GM23338 (cell line): ENCODE measurements at regions not wholly inside any gene's neighbourhood (a gene's known extent, or its start where the extent isn't known, plus 50 kb on each side); places are given as distances from the start of the nearest gene placed in this dataset.

Experiments used
- ATAC-seq: fragments of 200-7000 bp; cut with Tn5 transposase; 3 replicates; pipeline ENCODE4 v1.9.1; 2020
- DNase-seq: peaks from one replicate; pipeline ENCODE4 v3.0.0-alpha.2; 2015; ENCODE audit warnings: low spot score
- H2AFZ ChIP-seq: fragments of 200-600 bp; sonication (generic); 2 replicates; pipeline ENCODE4 v1.8.0; 2016; ENCODE audit warnings: antibody characterized with exemption, mild to moderate bottlenecking, moderate library complexity
- H3F3A ChIP-seq: fragments of 200-600 bp; sonication (generic); replicated peaks from 2 replicates; pipeline ENCODE4 v1.8.0; 2017; ENCODE audit warnings: antibody characterized with exemption, mixed run types, low read depth
- H3K27ac ChIP-seq: fragments of 200-600 bp; sonication (generic); 2 replicates; pipeline ENCODE4 v1.6.1; 2016; ENCODE audit warnings: low read depth
- H3K27me3 ChIP-seq: fragments of 200-600 bp; sonication (generic); 2 replicates; pipeline ENCODE4 v1.8.0; 2016; ENCODE audit warnings: mild to moderate bottlenecking, mixed run types, moderate library complexity; ENCODE audit not compliant: insufficient read depth
- H3K36me3 ChIP-seq: fragments of 200-600 bp; sonication (generic); 2 replicates; pipeline ENCODE4 v1.8.0; 2016; ENCODE audit warnings: mild to moderate bottlenecking; ENCODE audit not compliant: insufficient read depth
- H3K4me1 ChIP-seq: fragments of 200-600 bp; sonication (generic); 2 replicates; pipeline ENCODE4 v1.8.0; 2016; ENCODE audit warnings: mild to moderate bottlenecking, moderate library complexity; ENCODE audit not compliant: insufficient read depth
- H3K4me2 ChIP-seq: fragments of 200-600 bp; sonication (generic); 2 replicates; pipeline ENCODE4 v1.7.1; 2017; ENCODE audit warnings: mixed run types
- H3K4me3 ChIP-seq: fragments of 200-600 bp; sonication (generic); 2 replicates; pipeline ENCODE4 v1.6.1; 2016; ENCODE audit warnings: mixed run types
- H3K79me2 ChIP-seq: fragments of 200-600 bp; sonication (generic); replicated peaks from 2 replicates; pipeline ENCODE4 v1.8.0; 2017; ENCODE audit warnings: mild to moderate bottlenecking; ENCODE audit not compliant: insufficient read depth
- H3K9me2 ChIP-seq: fragments of 200-600 bp; sonication (generic); 2 replicates; pipeline ENCODE4 v1.8.0; 2017; ENCODE audit not compliant: insufficient read depth
- H4K20me1 ChIP-seq: fragments of 200-600 bp; sonication (generic); replicated peaks from 2 replicates; pipeline ENCODE4 v1.8.0; 2017; ENCODE audit warnings: mild to moderate bottlenecking; ENCODE audit not compliant: insufficient read depth
- H3K27ac Mint-ChIP-seq: 2 replicates; pipeline ENCODE4 v1.8.0; 2020; ENCODE audit warnings: inconsistent platforms, mild to moderate bottlenecking, moderate library complexity, mixed read lengths
- H3K27me3 Mint-ChIP-seq: 3 replicates; pipeline ENCODE4 v1.8.0; 2022; ENCODE audit warnings: low read depth, mild to moderate bottlenecking, moderate library complexity, mixed read lengths, inconsistent platforms; ENCODE audit not compliant: insufficient read depth, poor library complexity
- H3K36me3 Mint-ChIP-seq: 3 replicates; pipeline ENCODE4 v1.8.0; 2021; ENCODE audit warnings: low read depth, mild to moderate bottlenecking, inconsistent platforms, moderate library complexity, mixed read lengths
- H3K4me1 Mint-ChIP-seq: 3 replicates; pipeline ENCODE4 v1.8.0; 2020; ENCODE audit warnings: mild to moderate bottlenecking, inconsistent platforms, mixed read lengths
- H3K4me3 Mint-ChIP-seq: 3 replicates; pipeline ENCODE4 v1.8.0; 2021; ENCODE audit warnings: moderate library complexity, mild to moderate bottlenecking, inconsistent platforms, mixed read lengths
- H3K9me3 Mint-ChIP-seq: 3 replicates; pipeline ENCODE4 v1.8.0; 2020; ENCODE audit warnings: moderate library complexity, mild to moderate bottlenecking, inconsistent platforms, mixed read lengths
- CREB1 ChIP-seq: fragments of 250-450 bp; sonication (Bioruptor Pico); IDR thresholded peaks from 2 replicates; pipeline ENCODE4 v1.5.0; 2020; ENCODE audit warnings: low read depth, mild to moderate bottlenecking, moderate library complexity
- CTCF ChIP-seq, 2 experiments: fragments of 200-600 bp in 1 of 2; sonication (generic) in 1 of 2; conservative IDR thresholded peaks; 2 replicates each; pipeline versions ENCODE4 v1.5.1 to v1.6.1; 2016 to 2017; ENCODE audit warnings: antibody characterized with exemption in 2 of 2, low read depth in 2 of 2, mild to moderate bottlenecking in 2 of 2, moderate library complexity in 1 of 2
- ETS1 ChIP-seq: IDR thresholded peaks from 2 replicates; pipeline ENCODE4 v1.6.1; 2016; ENCODE audit warnings: antibody characterized with exemption
- EZH2 ChIP-seq: fragments of 200-600 bp; sonication (generic); IDR thresholded peaks from one replicate; pipeline ENCODE4 v1.8.0; 2017; ENCODE audit warnings: antibody characterized with exemption, mild to moderate bottlenecking, low read depth; ENCODE audit not compliant: unreplicated experiment
- EZH2phosphoT487 ChIP-seq: fragments of 200-600 bp; sonication (generic); IDR thresholded peaks from one replicate; pipeline ENCODE4 v1.8.1; 2018; ENCODE audit warnings: antibody characterized with exemption; ENCODE audit not compliant: unreplicated experiment
- JUNB ChIP-seq: IDR thresholded peaks from one replicate; pipeline ENCODE4 v1.6.1; 2016; ENCODE audit warnings: antibody characterized with exemption; ENCODE audit not compliant: unreplicated experiment
- NANOG ChIP-seq: IDR thresholded peaks from 2 replicates; pipeline ENCODE4 v1.6.1; 2016; ENCODE audit warnings: antibody characterized with exemption, borderline replicate concordance
- POLR2AphosphoS5 ChIP-seq: IDR thresholded peaks from 2 replicates; pipeline ENCODE4 v1.6.1; 2016; ENCODE audit warnings: antibody characterized with exemption, low read depth
- REST ChIP-seq: IDR thresholded peaks from one replicate; pipeline ENCODE4 v1.6.1; 2018; ENCODE audit warnings: antibody characterized with exemption; ENCODE audit not compliant: unreplicated experiment
- STAT1 ChIP-seq: IDR thresholded peaks from one replicate; pipeline ENCODE4 v1.6.1; 2016; ENCODE audit warnings: antibody characterized with exemption; ENCODE audit not compliant: unreplicated experiment
- ZNF114 ChIP-seq: fragments of 250-450 bp; sonication (Bioruptor Pico); IDR thresholded peaks from 2 replicates; pipeline ENCODE4 v1.5.0; 2020; ENCODE audit warnings: mild to moderate bottlenecking, moderate library complexity

GRCh38 chr6:122151066-122151465 lies 248.4 kb upstream of the HSF2 start (continued):
- TF ChIP-seq STAT1 (no peak), CREB1 (CRISPR knock-in tag) (no peak), EZH2 (no peak), CTCF (conservative IDR thresholded peaks at IDR 0.05; ENCODE audit: low read depth in 2 of 2) (no peak), REST (no peak)

- H3K27me3 ChIP-seq: no peaks in the 10 kb centered on the region
- no peak overlapping the region for H3K27ac Mint-ChIP-seq
- H3K36me3 Mint-ChIP-seq: no peaks in the 10 kb centered on the region
- H3K27me3 Mint-ChIP-seq: peaks cover 1% of the 10 kb centered on the region
- no peak overlapping the region for H2AFZ ChIP-seq
- H3K4me3 Mint-ChIP-seq: no peak overlapping the region
- DNase-seq: no peak
- no peak overlapping the region for H3K4me2 ChIP-seq
- no peaks in the 10 kb centered on the region for H3K36me3 ChIP-seq
- H3K4me1 Mint-ChIP-seq: peaks cover 29% of the 10 kb centered on the region
- H3K4me1 ChIP-seq: peaks cover 8% of the 10 kb centered on the region
- H4K20me1 ChIP-seq: no peaks in the 10 kb centered on the region
- H3K9me3 Mint-ChIP-seq: no peaks in the 10 kb centered on the region
- no peaks in the 10 kb centered on the region for H3F3A ChIP-seq
- no peaks in the 10 kb centered on the region for H3K9me2 ChIP-seq
- no peak overlapping the region for H3K4me3 ChIP-seq
- H3K79me2 ChIP-seq: no peaks in the 10 kb centered on the region
- no peak for ATAC-seq
- no peak overlapping the region for H3K27ac ChIP-seq
- no peak for TF ChIP-seq JUNB
- no peak for TF ChIP-seq EZH2
- no peak for TF ChIP-seq STAT1
- TF ChIP-seq CTCF (conservative IDR thresholded peaks at IDR 0.05; ENCODE audit: low read depth in 2 of 2): no peak
- TF ChIP-seq REST: no peak
- no peak for TF ChIP-seq ETS1
- TF ChIP-seq NANOG: no peak
- no peak for TF ChIP-seq POLR2AphosphoS5
- TF ChIP-seq EZH2phosphoT487: no peak
- no peak for TF ChIP-seq CREB1 (CRISPR knock-in tag)
- no peak for TF ChIP-seq ZNF114 (CRISPR knock-in tag)
Observed at GRCh38 chr6:122151763-122152162, 247.7 kb upstream of the HSF2 start.
